Activated T-cell treated with anti-CD3 and anti-CD28 coated beads, Interleukin-2, amount 50 U/mL, for 72 hours (primary cell): ENCODE measurements at regions not wholly inside any gene's neighbourhood (a gene's known extent, or its start where the extent isn't known, plus 50 kb on each side); places are given as distances from the start of the nearest gene placed in this dataset.
"Not testable (repeated sequence)": the region's sequence is repeated elsewhere in the genome, so short reads cannot be mapped to it uniquely, and the experiment has no call there.

Experiments used
- ATAC-seq, 2 donors: fragments of 150-1000 bp; cut with Tn5 transposase; replicated peaks in 1 of 2; 2 replicates each; pipeline ENCODE4 v1.10.0; 2021; ENCODE audit warnings: moderate library complexity in 2 of 2, mild to moderate bottlenecking in 1 of 2
- DNase-seq, 2 donors: peaks; one replicate each; pipeline ENCODE4 v3.0.0; 2021 to 2022; ENCODE audit warnings: mixed read lengths in 1 of 2
- H3K27ac Mint-ChIP-seq: one replicate; pipeline ENCODE4 v1.8.0; 2022; ENCODE audit warnings: mild to moderate bottlenecking, moderate library complexity, mixed read lengths
- H3K27me3 Mint-ChIP-seq: one replicate; pipeline ENCODE4 v1.8.0; 2022; ENCODE audit warnings: low read depth, mixed read lengths
- H3K36me3 Mint-ChIP-seq, 2 donors: one replicate each; pipeline ENCODE4 v1.8.0; 2022; ENCODE audit warnings: mixed read lengths in 2 of 2, mild to moderate bottlenecking in 1 of 2; ENCODE audit not compliant: insufficient read depth in 2 of 2
- H3K4me1 Mint-ChIP-seq: one replicate; pipeline ENCODE4 v1.8.0; 2022; ENCODE audit warnings: low read depth, mixed read lengths
- H3K4me3 Mint-ChIP-seq, 2 donors: one replicate each; pipeline ENCODE4 v1.8.0; 2022; ENCODE audit warnings: mild to moderate bottlenecking in 2 of 2, mixed read lengths in 2 of 2, moderate library complexity in 2 of 2
- H3K9me3 Mint-ChIP-seq, 2 donors: one replicate each; pipeline ENCODE4 v1.8.0; 2022; ENCODE audit warnings: mixed read lengths in 2 of 2

GRCh38 chr20:58765780-58766179 lies 73.2 kb downstream of the NPEPL1 start:
- H3K4me1 Mint-ChIP-seq, result no peaks in the 10 kb centered on the region
- H3K27ac Mint-ChIP-seq, result no peak overlapping the region
- DNase-seq (no peak), ATAC-seq (no peak)
- H3K9me3 Mint-ChIP-seq, result no peaks in the 10 kb centered on the region
- no peak overlapping the region for H3K4me3 Mint-ChIP-seq
- H3K27me3 Mint-ChIP-seq, result peaks cover 65% of the 10 kb centered on the region
- no peaks in the 10 kb centered on the region for H3K36me3 Mint-ChIP-seq

- not testable (repeated sequence) for H3K36me3 Mint-ChIP-seq, DNase-seq, ATAC-seq, H3K4me3 Mint-ChIP-seq, H3K9me3 Mint-ChIP-seq, H3K4me1 Mint-ChIP-seq, H3K27ac Mint-ChIP-seq
- peaks cover 71% of the 10 kb centered on the region for H3K27me3 Mint-ChIP-seq
These were observed 75.2 kb downstream of the NPEPL1 start for GRCh38 chr20:58767817-58768216.
